SK-N-MC (cell line): ENCODE measurements at regions not wholly inside any gene's neighbourhood (a gene's known extent, or its start where the extent isn't known, plus 50 kb on each side); places are given as distances from the start of the nearest gene placed in this dataset.

ENCODE experiments used
- DNase-seq: peaks from one replicate; pipeline ENCODE4 v3.0.0-alpha.2; 2011; ENCODE audit warnings: low read depth, low spot score
- H3K27ac ChIP-seq: fragments of 200-600 bp; sonication (generic); 2 replicates; pipeline ENCODE4 v1.5.1; 2016; ENCODE audit warnings: mixed run types
- H3K36me3 ChIP-seq: fragments of 200-600 bp; sonication (generic); 2 replicates; pipeline ENCODE4 v1.6.1; 2017; ENCODE audit warnings: antibody characterized with exemption, low read length, mixed read lengths; ENCODE audit not compliant: insufficient read depth
- H3K4me3 ChIP-seq: fragments of 200-600 bp; sonication (generic); 2 replicates; pipeline ENCODE4 v1.5.1; 2016
- H3K9ac ChIP-seq: fragments of 200-600 bp; sonication (generic); 2 replicates; pipeline ENCODE4 v1.8.0; 2017; ENCODE audit warnings: mixed run types, mixed read lengths; ENCODE audit not compliant: insufficient read length
- H3K9me3 ChIP-seq: fragments of 200-600 bp; sonication (generic); 2 replicates; pipeline ENCODE4 v1.6.1; 2017; ENCODE audit warnings: low read depth, mild to moderate bottlenecking, antibody characterized with exemption, low read length, moderate library complexity, mixed read lengths
- EZH2 ChIP-seq: fragments of 200-600 bp; sonication (generic); IDR thresholded peaks from one replicate; pipeline ENCODE4 v1.6.1; 2017; ENCODE audit warnings: antibody characterized with exemption
- FOXP2 ChIP-seq: optimal IDR thresholded peaks from 2 replicates; pipeline ENCODE3; 2011; ENCODE audit warnings: mild to moderate bottlenecking, moderate library complexity; ENCODE audit not compliant: insufficient read depth; ENCODE audit errors: extremely low read length, control extremely low read depth
- POLR2AphosphoS5 ChIP-seq: IDR thresholded peaks from 2 replicates; pipeline ENCODE4 v1.6.1; 2012; ENCODE audit warnings: mild to moderate bottlenecking, low read depth, low read length, borderline replicate concordance

DNA sequence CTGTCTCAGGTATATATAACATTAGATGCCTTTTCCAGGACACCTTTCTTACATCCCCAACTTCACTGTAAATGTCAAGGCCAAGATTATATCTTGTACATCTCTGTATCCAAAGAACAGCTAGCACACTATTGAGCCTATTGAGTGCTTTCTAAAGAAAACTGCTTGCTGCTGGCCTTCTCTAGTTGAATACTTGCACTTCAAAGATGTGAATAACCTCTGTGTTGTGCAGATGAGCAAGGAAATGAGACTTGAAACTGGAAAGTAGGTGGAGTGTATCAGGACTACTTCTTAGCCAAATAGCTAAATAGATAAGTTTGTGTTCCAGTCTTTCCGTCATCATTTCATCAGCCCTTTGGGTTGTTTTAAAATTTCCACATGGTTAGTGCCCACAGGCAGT is 704.4 kb upstream of the AMOT start:
- TF ChIP-seq POLR2AphosphoS5 (no peak), EZH2 (no peak), FOXP2 (no peak)
- DNase-seq: no peak
- no peak overlapping the region for H3K9ac ChIP-seq

DNA sequence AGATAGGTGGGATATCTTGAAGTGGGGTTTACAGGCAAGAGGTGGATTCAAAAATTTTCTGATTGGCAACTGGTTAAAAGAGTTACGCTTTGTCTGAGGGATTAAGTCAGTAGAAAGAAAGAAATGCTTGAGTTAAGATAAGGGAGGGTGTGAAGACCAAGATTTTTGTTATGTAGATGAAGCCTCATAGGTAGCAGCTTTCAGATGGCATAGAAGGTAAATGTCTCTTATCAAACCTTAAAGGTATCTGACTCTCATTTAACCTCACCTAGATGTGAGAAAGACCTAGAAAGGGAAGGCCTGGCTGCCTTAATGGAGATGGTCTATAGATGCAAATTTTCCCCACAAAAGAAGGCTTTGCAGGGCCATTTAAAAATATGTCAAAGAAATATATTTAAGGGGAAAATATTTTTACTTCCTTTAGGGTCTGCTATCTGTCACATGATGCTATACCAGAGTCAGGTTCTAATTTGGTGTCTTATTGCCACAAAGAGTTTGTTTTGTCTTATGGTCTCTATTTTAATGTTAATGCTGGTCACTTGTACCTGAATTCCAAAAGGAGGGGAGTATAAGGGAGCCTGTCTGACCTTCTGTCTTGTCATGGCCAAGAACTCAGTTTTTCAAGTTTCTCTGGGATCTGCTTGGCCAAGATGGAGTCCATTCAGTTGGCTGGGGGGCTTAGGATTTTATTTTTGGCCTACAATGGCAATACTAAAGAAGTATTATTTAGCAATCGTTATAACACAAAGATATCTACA is 699.1 kb upstream of the AMOT start:
- DNase-seq: no peak
- Histone ChIP-seq H3K9me3 (no peaks in the 10 kb centered on the region), H3K9ac (no peak overlapping the region), H3K36me3 (no peaks in the 10 kb centered on the region), H3K27ac (no peak overlapping the region), H3K4me3 (no peak overlapping the region)
- TF ChIP-seq POLR2AphosphoS5 (no peak), EZH2 (no peak), FOXP2 (no peak)

More for the DNA sequence above, 704.4 kb upstream of the AMOT start:
- H3K4me3 ChIP-seq: no peak overlapping the region
- no peaks in the 10 kb centered on the region for H3K36me3 ChIP-seq
- H3K9me3 ChIP-seq: no peaks in the 10 kb centered on the region
- no peak overlapping the region for H3K27ac ChIP-seq

DNA sequence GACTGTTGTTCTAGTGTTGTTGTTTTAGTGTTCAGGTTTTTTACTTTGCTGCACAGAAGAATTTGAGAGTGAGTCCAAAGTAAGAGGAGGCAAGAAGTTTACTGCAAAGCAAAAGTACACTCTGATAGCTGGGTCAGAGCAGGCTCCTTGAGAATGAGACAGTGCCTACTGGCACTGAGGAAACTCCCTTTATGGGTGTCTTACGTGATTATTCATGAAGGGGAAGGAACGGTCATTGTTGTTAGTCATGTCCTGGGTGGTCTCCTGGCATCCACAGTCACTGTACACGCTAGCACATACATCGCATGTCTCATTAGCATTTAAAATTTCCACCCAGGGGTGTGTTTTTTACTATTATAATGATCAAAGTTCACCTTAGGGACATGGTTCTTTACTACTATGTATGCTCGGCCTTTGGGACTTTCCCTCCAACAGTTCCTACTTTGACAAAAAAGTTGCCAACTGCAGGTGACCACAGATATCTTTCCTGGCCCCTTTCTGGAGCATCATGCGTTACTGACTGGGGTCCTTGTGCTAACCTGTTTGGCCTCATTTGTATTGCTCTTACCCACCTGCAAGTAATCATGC is 688.9 kb upstream of the AMOT start:
- DNase-seq: no peak
- H3K4me3 ChIP-seq: no peak overlapping the region
- no peak overlapping the region for H3K9ac ChIP-seq
- H3K36me3 ChIP-seq: no peaks in the 10 kb centered on the region
- no peak overlapping the region for H3K27ac ChIP-seq
- H3K9me3 ChIP-seq: no peaks in the 10 kb centered on the region
- TF ChIP-seq POLR2AphosphoS5: no peak
- TF ChIP-seq FOXP2: no peak
- TF ChIP-seq EZH2: no peak

DNA sequence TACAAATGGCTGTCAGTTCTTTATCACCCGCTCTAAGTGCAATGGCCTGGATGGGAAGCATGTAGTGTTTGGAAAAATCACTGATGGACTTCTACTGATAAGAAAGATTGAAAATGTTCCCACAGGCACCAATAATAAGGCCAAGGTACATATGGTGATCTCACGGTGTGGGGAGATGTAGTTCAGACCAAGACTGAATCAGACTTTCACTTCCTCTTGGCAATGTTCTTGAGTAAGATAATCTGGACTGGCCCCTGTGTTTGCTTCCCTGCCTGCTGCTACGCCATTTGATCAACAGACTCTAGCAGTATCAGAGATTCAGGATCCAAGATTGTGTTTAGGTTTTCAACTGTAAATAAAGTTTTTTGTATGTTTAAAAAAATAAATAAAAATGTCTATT is 682.2 kb upstream of the AMOT start:
- Histone ChIP-seq H3K9ac (no peak overlapping the region), H3K4me3 (no peak overlapping the region), H3K36me3 (no peaks in the 10 kb centered on the region), H3K27ac (no peak overlapping the region), H3K9me3 (no peaks in the 10 kb centered on the region)
- no peak for DNase-seq
- TF ChIP-seq EZH2: no peak
- no peak for TF ChIP-seq POLR2AphosphoS5
- TF ChIP-seq FOXP2: no peak

DNA sequence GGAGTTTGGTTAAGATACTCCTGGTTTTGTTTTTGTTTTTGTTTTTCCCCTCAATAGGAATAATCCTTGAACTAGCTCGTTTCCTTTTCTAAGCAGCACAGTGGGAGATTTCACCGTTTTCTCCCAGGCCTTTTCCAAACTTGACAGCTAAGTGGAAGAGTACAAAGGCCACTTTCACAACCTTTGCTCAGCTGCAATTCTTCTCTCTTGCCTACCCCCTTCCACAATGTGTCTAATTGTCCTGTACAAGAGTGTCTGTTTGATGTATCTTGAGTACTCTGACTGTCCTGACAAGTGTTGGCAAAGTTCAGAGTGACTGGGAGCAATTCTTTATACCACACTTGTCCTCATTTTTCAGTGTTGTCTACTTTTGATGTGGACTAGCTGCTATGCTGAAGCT is 674.3 kb upstream of the AMOT start:
- DNase-seq: no peak
- H3K36me3 ChIP-seq: no peaks in the 10 kb centered on the region
- no peak overlapping the region for H3K9ac ChIP-seq
- no peak overlapping the region for H3K27ac ChIP-seq
- no peaks in the 10 kb centered on the region for H3K9me3 ChIP-seq
- TF ChIP-seq EZH2: no peak
- no peak for TF ChIP-seq POLR2AphosphoS5
- TF ChIP-seq FOXP2: no peak
- H3K4me3 ChIP-seq: no peak overlapping the region

DNA sequence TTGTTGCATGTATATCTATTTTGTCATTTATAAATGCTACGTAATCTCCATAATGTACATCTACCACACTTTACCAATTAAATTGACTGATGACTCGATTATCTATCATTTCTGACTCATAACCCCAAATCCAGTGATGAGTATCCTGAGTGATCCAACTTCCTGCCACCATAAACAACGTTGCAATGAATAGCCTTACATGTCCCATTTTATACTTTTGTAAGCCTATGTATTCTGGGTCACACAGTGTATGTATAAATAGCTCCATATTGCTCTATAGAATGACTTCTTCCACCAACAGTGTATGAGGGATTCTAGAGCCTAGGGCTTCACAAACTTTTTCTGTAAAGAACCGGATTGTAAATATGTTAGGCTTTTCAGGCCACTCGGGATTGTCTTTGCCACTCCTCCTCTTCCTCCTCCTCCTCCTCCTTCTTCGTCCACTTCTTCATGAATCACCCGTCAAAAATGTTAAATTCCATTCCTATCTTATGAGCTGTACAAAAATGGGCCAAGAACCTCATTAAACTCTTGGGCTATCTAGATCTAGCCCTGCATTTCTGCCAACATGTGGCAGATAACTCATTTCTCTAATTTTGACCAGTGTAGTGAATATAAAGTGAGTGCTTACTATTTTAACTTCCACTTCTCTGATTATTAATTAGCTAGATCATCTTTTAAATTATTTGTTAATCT is 672.2 kb upstream of the AMOT start:
- no peak for DNase-seq
- Histone ChIP-seq H3K9me3 (no peaks in the 10 kb centered on the region), H3K4me3 (no peak overlapping the region), H3K36me3 (no peaks in the 10 kb centered on the region), H3K9ac (no peak overlapping the region), H3K27ac (no peak overlapping the region)
- TF ChIP-seq EZH2 (no peak), POLR2AphosphoS5 (no peak), FOXP2 (no peak)

DNA sequence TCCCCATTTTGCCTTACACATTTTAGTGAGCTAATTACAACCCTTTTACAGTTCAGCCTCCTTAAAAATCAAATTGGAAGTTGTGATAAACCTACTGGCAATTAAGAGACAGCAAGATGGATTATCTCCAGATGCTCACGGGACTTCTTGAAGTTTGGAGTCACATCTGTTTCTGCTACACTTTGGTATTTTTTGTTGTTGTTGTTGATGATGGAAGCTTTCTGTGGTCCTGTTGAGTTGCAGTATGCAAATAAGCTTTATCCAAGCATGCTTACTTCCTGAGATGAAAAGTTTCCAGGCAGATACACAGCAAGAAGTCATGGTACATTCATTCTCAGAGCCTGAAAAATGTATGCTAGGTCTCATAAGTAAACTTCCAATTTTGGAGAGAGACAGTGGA is 670.0 kb upstream of the AMOT start:
- Histone ChIP-seq H3K36me3 (no peaks in the 10 kb centered on the region), H3K27ac (no peak overlapping the region), H3K4me3 (no peak overlapping the region), H3K9ac (no peak overlapping the region), H3K9me3 (no peaks in the 10 kb centered on the region)
- TF ChIP-seq EZH2 (no peak), FOXP2 (no peak), POLR2AphosphoS5 (no peak)
- no peak for DNase-seq

DNA sequence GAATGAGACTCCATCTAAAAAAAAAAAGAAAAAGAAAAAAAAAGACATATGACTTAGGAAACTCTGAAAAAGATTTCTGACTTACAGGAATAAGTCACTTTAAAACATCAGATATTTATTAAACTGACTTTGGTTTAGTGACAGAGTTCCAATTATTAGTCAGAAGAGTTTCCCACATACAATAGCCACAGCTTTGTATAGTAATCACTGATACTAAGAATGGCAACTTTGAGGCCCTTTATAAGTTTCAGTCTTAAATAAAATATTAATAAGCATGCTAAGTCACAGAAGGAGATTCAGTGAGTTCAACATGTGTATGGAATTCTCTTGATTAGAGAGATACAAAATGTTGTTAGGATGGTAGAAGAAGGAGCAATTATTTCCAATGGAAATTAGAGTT is 652.3 kb upstream of the AMOT start:
- Histone ChIP-seq H3K36me3 (no peaks in the 10 kb centered on the region), H3K27ac (no peak overlapping the region), H3K9ac (no peak overlapping the region), H3K4me3 (no peak overlapping the region), H3K9me3 (no peaks in the 10 kb centered on the region)
- TF ChIP-seq POLR2AphosphoS5: no peak
- TF ChIP-seq EZH2: no peak
- TF ChIP-seq FOXP2: no peak
- no peak for DNase-seq
